H1 (cell line): ENCODE measurements at regions not wholly inside any gene's neighbourhood (a gene's known extent, or its start where the extent isn't known, plus 50 kb on each side); places are given as distances from the start of the nearest gene placed in this dataset.

Experiments used
- CHD7 ChIP-seq: fragments of 300-600 bp; sonication (generic); IDR thresholded peaks from 2 replicates; pipeline ENCODE4 v1.7.1; 2012; ENCODE audit warnings: low read length, moderate library complexity, mild to moderate bottlenecking, inconsistent platforms; ENCODE audit not compliant: insufficient replicate concordance
- EZH2 ChIP-seq: fragments of 200-600 bp; sonication (generic); IDR thresholded peaks from 2 replicates; pipeline ENCODE4 v1.7.1; 2012; ENCODE audit warnings: low read depth, mild to moderate bottlenecking, moderate library complexity, low read length, inconsistent platforms; ENCODE audit not compliant: severe bottlenecking
- HDAC2 ChIP-seq, 2 experiments: fragments of 300-600 bp in 1 of 2; sonication (generic) in 1 of 2; IDR thresholded peaks; 2 replicates each; pipeline ENCODE4 v1.6.1; 2011 to 2012; ENCODE audit warnings: low read depth in 2 of 2, low read length in 2 of 2, mild to moderate bottlenecking in 2 of 2, moderate library complexity in 2 of 2, borderline replicate concordance in 1 of 2, inconsistent platforms in 1 of 2
- POU5F1 ChIP-seq: IDR thresholded peaks from 2 replicates; pipeline ENCODE4 v1.6.1; 2011; ENCODE audit warnings: low read depth, mild to moderate bottlenecking, low read length, moderate library complexity
- RXRA ChIP-seq: IDR thresholded peaks from 2 replicates; pipeline ENCODE4 v1.6.1; 2011; ENCODE audit warnings: low read depth, mild to moderate bottlenecking, low read length, moderate library complexity; ENCODE audit not compliant: insufficient read depth
- TF ChIP-seq, protein P1 (sequence below): IDR thresholded peaks from 2 replicates; pipeline ENCODE4 v1.6.1; 2012; ENCODE audit warnings: inconsistent platforms

GRCh38 chr5:162444129-162444762, 376.7 kb downstream of the GABRG2 start (continued):
- TF ChIP-seq CHD7 (no peak), POU5F1 (no peak), EZH2 (no peak), HDAC2 (IDR thresholded peaks at IDR 0.05; ENCODE audit: borderline replicate concordance in 1 of 2, low read depth in 2 of 2, low read length in 2 of 2) (no peak), RXRA (no peak)
- TF ChIP-seq, protein P1, sequence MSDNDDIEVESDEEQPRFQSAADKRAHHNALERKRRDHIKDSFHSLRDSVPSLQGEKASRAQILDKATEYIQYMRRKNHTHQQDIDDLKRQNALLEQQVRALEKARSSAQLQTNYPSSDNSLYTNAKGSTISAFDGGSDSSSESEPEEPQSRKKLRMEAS, result no peak
